GM18909 (cell line): ENCODE measurements at regions not wholly inside any gene's neighbourhood (a gene's known extent, or its start where the extent isn't known, plus 50 kb on each side); places are given as distances from the start of the nearest gene placed in this dataset.
A peak's percentile ranks its signal among the peaks of the same experiment; 100 is the strongest.

Experiments used
- ATAC-seq: cut with Tn5 transposase; IDR thresholded peaks from one replicate; pipeline ENCODE4 v1.9.1; 2021; ENCODE audit warnings: mild to moderate bottlenecking; ENCODE audit not compliant: unreplicated experiment, poor library complexity

GRCh38 chr18:25875551-25876240 is 214.7 kb downstream of the SS18 start:
- ATAC-seq = no peak

GRCh38 chr18:25873833-25874232 is 216.6 kb downstream of the SS18 start:
- ATAC-seq = no peak

- no peak for ATAC-seq
Measured at GRCh38 chr18:25866331-25866730, 224.1 kb downstream of the SS18 start.

GRCh38 chr18:25862881-25863600 is 227.4 kb downstream of the SS18 start:
- ATAC-seq = no peak

GRCh38 chr18:25853691-25854433 is 236.6 kb downstream of the SS18 start:
- no peak for ATAC-seq

- no peak for ATAC-seq
Measured at GRCh38 chr18:25843791-25844190, 246.6 kb downstream of the SS18 start.

GRCh38 chr18:25842665-25843064 is 247.7 kb downstream of the SS18 start:
- ATAC-seq = no peak

GRCh38 chr18:25834061-25834460 is 256.4 kb downstream of the SS18 start:
- ATAC-seq = no peak

GRCh38 chr18:25832001-25832604 is 258.3 kb downstream of the SS18 start:
- ATAC-seq = peak; percentile 81

- no peak for ATAC-seq
Measured at GRCh38 chr18:25831301-25831701, 259.1 kb downstream of the SS18 start.

- no peak for ATAC-seq
Measured at GRCh38 chr18:25830787-25831186, 259.6 kb downstream of the SS18 start.

GRCh38 chr18:25827961-25828561 is 262.4 kb downstream of the SS18 start:
- ATAC-seq = no peak

- no peak for ATAC-seq
Measured at GRCh38 chr18:25827228-25827627, 263.2 kb downstream of the SS18 start.

- ATAC-seq = no peak
Measured at GRCh38 chr18:25826823-25827222, 263.6 kb downstream of the SS18 start.

- no peak for ATAC-seq
Measured at GRCh38 chr18:25825979-25826776, 264.2 kb downstream of the SS18 start.

GRCh38 chr18:25825056-25825455 is 265.4 kb downstream of the SS18 start:
- no peak for ATAC-seq

- no peak for ATAC-seq
Measured at GRCh38 chr18:25819746-25820363, 270.6 kb downstream of the SS18 start.

- no peak for ATAC-seq
Measured at GRCh38 chr18:25818505-25818904, 271.9 kb downstream of the SS18 start.

GRCh38 chr18:25817546-25818237 is 272.7 kb downstream of the SS18 start:
- no peak for ATAC-seq
